Tibial artery (tissue), 4 donors: ENCODE measurements at regions not wholly inside any gene's neighbourhood (a gene's known extent, or its start where the extent isn't known, plus 50 kb on each side); places are given as distances from the start of the nearest gene placed in this dataset.

ENCODE experiments used
- DNase-seq, 2 donors: peaks; one replicate each; pipeline ENCODE4 v3.0.0-alpha.2; 2019
- H3K27ac ChIP-seq, 2 donors: fragments of 200-600 bp; sonication (generic) in 1 of 2; 1 replicate in 1 of 2; 2 replicates in 1 of 2; pipeline ENCODE4 v1.5.1; 2018 to 2019; ENCODE audit warnings: mild to moderate bottlenecking in 1 of 2
- H3K27me3 ChIP-seq, 2 donors: fragments of 200-600 bp; sonication (generic) in 1 of 2; one replicate each; pipeline versions ENCODE4 v1.5.1 to v1.6.0; 2016 to 2019
- H3K36me3 ChIP-seq, 3 donors: fragments of 200-600 bp; sonication (generic) in 2 of 3; one replicate each; pipeline ENCODE4 v1.5.1; 2016 to 2019; ENCODE audit warnings: mild to moderate bottlenecking in 2 of 3
- H3K4me1 ChIP-seq, 4 donors: fragments of 200-600 bp; sonication (generic) in 2 of 4; 1 replicate in 3 of 4; 2 replicates in 1 of 4; pipeline ENCODE4 v1.5.1; 2016 to 2019
- H3K4me3 ChIP-seq, 2 donors: fragments of 200-600 bp; sonication (generic) in 1 of 2; 1 replicate in 1 of 2; 2 replicates in 1 of 2; pipeline ENCODE4 v1.5.1; 2018 to 2019; ENCODE audit warnings: mild to moderate bottlenecking in 2 of 2
- H3K9me3 ChIP-seq, 3 donors: fragments of 200-600 bp; sonication (generic) in 1 of 3; one replicate each; pipeline ENCODE4 v1.5.1; 2016 to 2019
- CTCF ChIP-seq, 2 experiments: fragments of 200-600 bp in 1 of 2; fragments of 450-650 bp in 1 of 2; IDR thresholded peaks; one replicate each; pipeline ENCODE4 v1.5.1; 2017 to 2019; ENCODE audit warnings: antibody characterized with exemption in 2 of 2, mild to moderate bottlenecking in 1 of 2, moderate library complexity in 1 of 2
- intact Hi-C: fragments of 100-400 bp; cut with DNase I; formaldehyde crosslinking; loops from one replicate; pipeline ENCODE4 v1.15.0; 2023; ENCODE audit warnings: low total_unique reads

- no peak for TF ChIP-seq CTCF (IDR thresholded peaks at IDR 0.05)
- no peaks in the 10 kb centered on the region for H3K36me3 ChIP-seq
- H3K27me3 ChIP-seq: no peaks in the 10 kb centered on the region
- DNase-seq: no peak
- no peaks in the 10 kb centered on the region for H3K4me1 ChIP-seq
- H3K9me3 ChIP-seq: no peaks in the 10 kb centered on the region
- intact Hi-C loops: no loop called here
- no peak overlapping the region for H3K4me3 ChIP-seq
- no peak overlapping the region for H3K27ac ChIP-seq
Observed at GRCh38 chr4:145339075-145339725, 142.5 kb upstream of the SMAD1 start.

DNA sequence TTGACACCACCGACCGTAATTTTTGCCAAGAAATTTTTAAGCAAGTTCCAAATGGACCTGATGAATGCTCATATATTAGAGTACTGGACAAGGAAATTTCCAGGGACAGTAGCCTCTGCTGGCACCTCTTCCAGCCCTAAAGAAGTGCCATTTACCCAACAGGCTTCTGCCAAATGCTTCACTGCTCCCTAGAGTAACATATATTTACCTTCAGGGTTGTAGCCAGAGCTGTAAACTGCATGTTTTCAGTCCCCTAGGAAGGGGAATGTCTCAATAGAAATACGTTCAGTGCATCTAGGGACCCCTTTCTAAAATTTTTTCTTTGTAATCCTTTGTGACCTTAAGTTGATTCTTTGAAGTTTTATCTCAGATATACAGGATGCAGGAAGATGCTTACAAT, 143.1 kb upstream of the SMAD1 start:
- Histone ChIP-seq H3K36me3 (no peaks in the 10 kb centered on the region), H3K27me3 (no peaks in the 10 kb centered on the region), H3K4me3 (no peak overlapping the region), H3K9me3 (no peaks in the 10 kb centered on the region), H3K4me1 (no peaks in the 10 kb centered on the region), H3K27ac (no peak overlapping the region)
- intact Hi-C loops: no loop called here
- TF ChIP-seq CTCF (IDR thresholded peaks at IDR 0.05): no peak
- DNase-seq: no peak

DNA sequence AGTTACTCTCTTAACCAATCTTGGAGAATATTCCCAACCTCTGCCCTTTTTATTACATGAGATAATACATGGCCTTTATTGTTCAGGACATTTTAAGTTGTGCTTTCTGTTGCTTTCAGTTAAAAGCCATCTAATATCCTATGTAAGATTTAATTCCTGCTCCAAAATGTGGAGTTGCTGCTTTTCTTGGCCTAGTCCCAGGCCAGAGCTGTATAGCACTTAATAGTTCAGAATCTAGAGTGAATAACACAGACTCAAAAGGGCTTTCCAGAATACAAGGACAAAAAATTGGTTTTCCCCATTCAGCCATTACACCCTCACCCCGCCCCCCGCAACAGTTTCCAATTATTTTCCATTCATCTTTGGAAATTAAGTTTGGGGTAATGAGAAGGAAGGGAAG, 144.3 kb upstream of the SMAD1 start:
- Histone ChIP-seq H3K4me1 (no peaks in the 10 kb centered on the region), H3K4me3 (no peak overlapping the region), H3K27ac (no peak overlapping the region), H3K27me3 (no peaks in the 10 kb centered on the region), H3K36me3 (no peaks in the 10 kb centered on the region), H3K9me3 (no peaks in the 10 kb centered on the region)
- TF ChIP-seq CTCF (IDR thresholded peaks at IDR 0.05): no peak
- intact Hi-C loops: no loop called here
- no peak for DNase-seq

DNA sequence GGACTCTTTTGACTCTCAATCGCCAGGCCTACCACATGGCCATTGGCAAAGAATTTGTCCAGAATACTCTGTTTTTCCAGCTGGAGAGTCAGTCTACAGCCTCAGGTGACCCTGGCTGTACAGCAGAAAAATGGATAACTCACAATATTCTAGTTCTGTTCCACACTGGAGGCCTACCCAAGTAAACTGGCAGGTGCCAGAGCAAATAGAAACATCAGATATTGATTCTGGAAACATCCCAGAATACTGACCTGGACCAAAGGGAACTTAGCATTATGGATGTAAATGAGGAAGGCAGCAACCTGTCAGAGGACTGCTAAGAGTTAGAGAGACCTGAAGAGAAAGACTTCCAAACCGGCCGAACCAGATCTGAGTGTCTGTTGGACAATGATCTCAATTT, 147.9 kb upstream of the SMAD1 start:
- no peak for DNase-seq
- Histone ChIP-seq H3K4me1 (no peaks in the 10 kb centered on the region), H3K27me3 (no peaks in the 10 kb centered on the region), H3K27ac (no peak overlapping the region), H3K36me3 (no peaks in the 10 kb centered on the region), H3K4me3 (no peak overlapping the region), H3K9me3 (no peaks in the 10 kb centered on the region)
- intact Hi-C loops: no loop called here
- TF ChIP-seq CTCF (IDR thresholded peaks at IDR 0.05): no peak

- no peaks in the 10 kb centered on the region for H3K36me3 ChIP-seq
- no peak overlapping the region for H3K4me3 ChIP-seq
- no peaks in the 10 kb centered on the region for H3K4me1 ChIP-seq
- intact Hi-C loops: no loop called here
- H3K27ac ChIP-seq: no peak overlapping the region
- no peaks in the 10 kb centered on the region for H3K9me3 ChIP-seq
- DNase-seq: no peak
- TF ChIP-seq CTCF (IDR thresholded peaks at IDR 0.05): no peak
- no peaks in the 10 kb centered on the region for H3K27me3 ChIP-seq
Observed at GRCh38 chr4:145326491-145326890, 146.1 kb upstream of the OTUD4 start.

GRCh38 chr4:145324161-145324560, 143.8 kb upstream of the OTUD4 start:
- no peak overlapping the region for H3K4me3 ChIP-seq
- no peaks in the 10 kb centered on the region for H3K36me3 ChIP-seq
- H3K27me3 ChIP-seq: no peaks in the 10 kb centered on the region
- no peak overlapping the region for H3K27ac ChIP-seq
- TF ChIP-seq CTCF (IDR thresholded peaks at IDR 0.05): no peak
- DNase-seq: no peak
- no peaks in the 10 kb centered on the region for H3K4me1 ChIP-seq
- no peaks in the 10 kb centered on the region for H3K9me3 ChIP-seq
- intact Hi-C loops: no loop called here
